IPS-20b (cell line): ENCODE measurements at regions not wholly inside any gene's neighbourhood (a gene's known extent, or its start where the extent isn't known, plus 50 kb on each side); places are given as distances from the start of the nearest gene placed in this dataset.

Experiments used
- H3K27ac ChIP-seq: one replicate; pipeline ENCODE4 v1.5.1; 2013; ENCODE audit warnings: low read length
- H3K27me3 ChIP-seq: 2 replicates; pipeline ENCODE4 v1.6.1; 2013; ENCODE audit warnings: mild to moderate bottlenecking, low read length, inconsistent platforms; ENCODE audit not compliant: insufficient read depth
- H3K36me3 ChIP-seq: 2 replicates; pipeline ENCODE4 v1.6.1; 2013; ENCODE audit warnings: low read depth, mild to moderate bottlenecking, inconsistent platforms, low read length, moderate library complexity; ENCODE audit not compliant: insufficient read depth
- H3K4me1 ChIP-seq: 2 replicates; pipeline ENCODE4 v1.6.1; 2013; ENCODE audit warnings: mild to moderate bottlenecking, control low read depth, inconsistent platforms, low read length, moderate library complexity; ENCODE audit not compliant: insufficient read depth
- H3K4me3 ChIP-seq: 2 replicates; pipeline ENCODE4 v1.5.1; 2013; ENCODE audit warnings: mild to moderate bottlenecking, low read length, inconsistent platforms
- H3K9ac ChIP-seq: 2 replicates; pipeline ENCODE4 v1.6.1; 2013; ENCODE audit warnings: low read depth, mild to moderate bottlenecking, inconsistent platforms, low read length, moderate library complexity
- H3K9me3 ChIP-seq: 2 replicates; pipeline ENCODE4 v1.6.1; 2013; ENCODE audit warnings: mild to moderate bottlenecking, low read depth, low read length, inconsistent platforms; ENCODE audit not compliant: insufficient read depth

GRCh38 chr20:17816804-17817587 is 117.2 kb downstream of the BANF2 start:
- Histone ChIP-seq H3K4me3 (no peak overlapping the region), H3K27me3 (no peaks in the 10 kb centered on the region), H3K36me3 (no peaks in the 10 kb centered on the region), H3K4me1 (no peaks in the 10 kb centered on the region), H3K9ac (no peak overlapping the region), H3K9me3 (no peaks in the 10 kb centered on the region), H3K27ac (no peak overlapping the region)

GRCh38 chr20:17811628-17811965 is 111.8 kb downstream of the BANF2 start:
- Histone ChIP-seq H3K36me3 (no peaks in the 10 kb centered on the region), H3K9me3 (no peaks in the 10 kb centered on the region), H3K27me3 (no peaks in the 10 kb centered on the region), H3K4me3 (no peak overlapping the region), H3K27ac (no peak overlapping the region), H3K9ac (no peak overlapping the region), H3K4me1 (no peaks in the 10 kb centered on the region; the same call in 1 of the 2 replicates)

DNA sequence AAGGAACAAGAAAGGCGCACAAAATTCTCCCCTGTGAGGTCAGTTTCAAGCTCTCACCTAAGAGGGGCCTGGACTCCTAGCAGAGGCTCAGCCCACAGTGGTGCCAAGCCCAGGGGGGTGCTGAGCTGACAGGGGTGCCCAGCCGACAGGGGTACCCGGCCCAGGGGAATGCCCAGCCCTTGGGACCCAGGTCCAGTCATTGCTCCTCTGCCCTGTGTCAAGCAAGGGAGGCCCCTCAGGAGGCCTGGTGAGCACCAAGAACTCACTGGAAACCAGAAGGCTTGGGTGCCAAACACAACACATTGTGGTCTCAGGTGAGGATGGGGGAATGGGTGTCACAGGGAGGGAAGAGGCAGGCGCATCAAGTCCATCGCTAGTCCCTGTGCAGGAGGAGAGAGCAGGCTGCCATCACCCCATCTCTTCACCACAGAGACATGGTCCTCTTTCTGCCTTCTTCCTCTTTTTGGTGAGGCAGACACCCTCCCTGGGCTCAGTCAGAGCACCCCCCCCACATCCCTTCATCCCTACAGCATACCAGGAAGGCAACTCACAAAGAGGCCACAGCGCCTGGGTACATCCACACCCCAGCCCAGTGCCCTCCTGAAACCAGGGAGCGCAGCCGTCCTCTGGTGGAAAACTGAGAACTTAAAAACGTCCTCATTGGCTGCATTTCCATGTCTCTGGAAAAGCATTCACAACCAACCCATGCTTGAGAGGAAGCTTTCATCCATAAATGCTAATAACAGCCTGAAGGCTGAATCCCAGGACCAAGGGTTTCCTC is 111.3 kb downstream of the BANF2 start:
- Histone ChIP-seq H3K27ac (no peak overlapping the region), H3K9me3 (no peaks in the 10 kb centered on the region), H3K27me3 (no peaks in the 10 kb centered on the region), H3K36me3 (no peaks in the 10 kb centered on the region), H3K4me1 (no peaks in the 10 kb centered on the region; the same call in 1 of the 2 replicates), H3K4me3 (no peak overlapping the region), H3K9ac (no peak overlapping the region)

GRCh38 chr20:17810062-17810631 is 110.4 kb downstream of the BANF2 start:
- no peaks in the 10 kb centered on the region; the same call in 1 of the 2 replicates for H3K4me1 ChIP-seq
- H3K27me3 ChIP-seq, result no peaks in the 10 kb centered on the region
- H3K9ac ChIP-seq, result no peak overlapping the region
- no peaks in the 10 kb centered on the region for H3K36me3 ChIP-seq
- H3K4me3 ChIP-seq, result no peak overlapping the region
- H3K9me3 ChIP-seq, result no peaks in the 10 kb centered on the region
- H3K27ac ChIP-seq, result no peak overlapping the region

- H3K9me3 ChIP-seq, result no peaks in the 10 kb centered on the region
- no peak overlapping the region for H3K27ac ChIP-seq
Observed at GRCh38 chr20:17809362-17810061, 109.7 kb downstream of the BANF2 start.

GRCh38 chr20:17808782-17809181 is 109.0 kb downstream of the BANF2 start:
- Histone ChIP-seq H3K4me3 (no peak overlapping the region), H3K27ac (no peak overlapping the region), H3K9ac (no peak overlapping the region), H3K36me3 (no peaks in the 10 kb centered on the region), H3K4me1 (no peaks in the 10 kb centered on the region; the same call in 1 of the 2 replicates), H3K27me3 (no peaks in the 10 kb centered on the region), H3K9me3 (no peaks in the 10 kb centered on the region)

More at GRCh38 chr20:17809362-17810061, 109.7 kb downstream of the BANF2 start:
- H3K9ac ChIP-seq, result no peak overlapping the region
- no peak overlapping the region for H3K4me3 ChIP-seq
- H3K36me3 ChIP-seq, result no peaks in the 10 kb centered on the region
- H3K4me1 ChIP-seq, result no peaks in the 10 kb centered on the region; the same call in 1 of the 2 replicates
- no peaks in the 10 kb centered on the region for H3K27me3 ChIP-seq

DNA sequence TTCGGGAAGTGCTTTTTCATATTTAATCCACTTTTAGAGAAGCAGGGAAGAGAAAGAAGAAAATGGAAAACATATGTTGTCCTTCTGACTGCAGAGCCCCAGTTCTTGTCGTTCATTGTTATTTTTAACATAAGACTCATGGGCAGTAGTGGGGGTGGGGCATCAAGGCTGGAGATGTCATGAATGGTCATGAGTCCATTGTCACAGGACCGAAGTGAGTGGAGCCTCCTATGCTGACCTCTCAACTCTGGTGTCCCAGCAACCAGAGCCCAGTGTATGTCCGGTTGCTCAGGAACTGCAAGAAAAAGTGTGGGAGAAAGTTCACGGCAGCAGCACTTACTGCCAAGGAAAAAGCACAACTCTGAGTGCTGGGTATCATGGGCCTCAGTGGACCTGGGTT is 108.6 kb downstream of the BANF2 start:
- no peaks in the 10 kb centered on the region; the same call in 1 of the 2 replicates for H3K4me1 ChIP-seq
- no peak overlapping the region for H3K9ac ChIP-seq
- no peak overlapping the region for H3K4me3 ChIP-seq
- no peaks in the 10 kb centered on the region for H3K27me3 ChIP-seq
- H3K27ac ChIP-seq, result no peak overlapping the region
- H3K36me3 ChIP-seq, result no peaks in the 10 kb centered on the region
- H3K9me3 ChIP-seq, result no peaks in the 10 kb centered on the region

DNA sequence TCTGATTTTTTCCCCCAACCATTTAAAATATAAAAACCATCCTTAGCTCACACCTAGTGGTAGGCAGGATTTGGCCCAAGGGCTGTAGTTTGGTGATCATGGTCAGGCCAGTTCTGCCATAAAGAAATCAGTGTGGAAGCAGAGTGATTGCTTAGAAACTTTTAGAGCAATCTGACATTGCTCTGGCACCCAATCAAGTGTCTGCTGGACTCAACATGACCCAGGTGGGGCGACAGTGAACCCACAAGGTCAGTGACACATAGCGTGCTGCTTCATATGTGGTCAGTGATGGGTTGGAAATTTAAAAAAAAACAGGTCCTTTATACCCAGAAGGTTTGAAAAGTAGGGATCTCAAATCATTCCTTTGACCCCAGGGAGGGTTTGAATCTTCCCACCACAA is 107.9 kb downstream of the BANF2 start:
- Histone ChIP-seq H3K36me3 (no peaks in the 10 kb centered on the region), H3K27me3 (no peaks in the 10 kb centered on the region), H3K27ac (no peak overlapping the region), H3K9me3 (no peaks in the 10 kb centered on the region; the same call in 1 of the 2 replicates), H3K4me1 (no peaks in the 10 kb centered on the region; the same call in 1 of the 2 replicates), H3K9ac (no peak overlapping the region), H3K4me3 (no peak overlapping the region)

DNA sequence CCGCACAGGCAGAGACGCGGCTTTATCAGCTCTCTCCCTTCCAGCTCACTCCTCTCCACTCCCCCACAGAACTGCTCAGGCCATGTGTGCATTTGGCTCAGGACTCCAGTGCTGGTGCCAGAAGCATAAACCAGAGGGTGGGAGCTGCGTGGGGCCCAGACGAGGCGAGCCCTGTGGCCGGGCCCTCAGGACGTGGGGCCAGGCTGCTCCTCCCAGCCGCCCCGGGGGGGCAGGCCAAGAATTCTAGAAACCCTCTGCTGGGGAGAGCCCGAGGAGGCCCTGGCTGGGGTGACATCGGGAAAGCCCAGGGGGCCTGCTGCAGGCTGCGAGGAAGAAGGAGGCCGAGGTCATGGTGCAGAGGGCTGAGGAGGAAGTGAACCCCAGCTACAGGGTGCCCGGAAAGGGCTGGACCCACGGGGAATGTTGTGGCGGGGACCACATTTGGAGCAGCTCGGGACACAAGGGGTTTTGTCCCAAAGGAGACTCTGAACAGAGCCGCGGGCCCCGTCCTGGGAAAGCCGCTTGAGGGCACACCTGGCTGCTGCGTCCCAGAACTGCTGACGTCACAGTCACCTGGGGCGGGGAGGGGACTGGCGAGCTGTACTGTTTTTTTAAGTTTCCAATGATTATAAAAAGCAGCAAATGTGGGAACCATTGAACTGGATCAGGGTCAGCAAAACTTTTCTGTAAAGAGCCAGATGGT is 107.1 kb downstream of the BANF2 start:
- no peak overlapping the region for H3K4me3 ChIP-seq

DNA sequence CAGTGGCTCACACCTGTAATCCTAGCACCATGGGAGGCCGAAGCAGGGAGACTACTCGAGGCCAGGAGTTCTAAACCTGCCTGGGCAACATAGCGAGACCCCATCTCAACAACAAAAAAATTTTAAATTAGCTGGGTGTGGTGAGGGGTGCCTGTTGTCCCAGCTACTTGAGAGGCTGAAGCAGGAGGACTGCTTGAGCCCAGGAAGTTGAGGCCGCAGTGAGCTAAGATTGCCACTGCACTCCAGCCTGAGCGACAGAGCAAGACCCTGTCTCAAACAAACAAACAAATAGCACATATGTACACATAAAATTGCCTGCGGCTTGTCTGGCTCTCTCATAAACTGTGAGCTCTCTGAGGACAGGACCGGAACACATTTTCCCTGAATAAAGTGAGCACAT is 106.3 kb downstream of the BANF2 start:
- peaks cover 8% of the 10 kb centered on the region for H3K9me3 ChIP-seq
- no peak overlapping the region for H3K9ac ChIP-seq
- no peaks in the 10 kb centered on the region for H3K36me3 ChIP-seq
- H3K27me3 ChIP-seq, result no peaks in the 10 kb centered on the region
- no peak overlapping the region for H3K4me3 ChIP-seq
- no peak overlapping the region for H3K27ac ChIP-seq
- H3K4me1 ChIP-seq, result no peaks in the 10 kb centered on the region; the same call in 1 of the 2 replicates

More for the DNA sequence above, 107.1 kb downstream of the BANF2 start:
- no peaks in the 10 kb centered on the region for H3K27me3 ChIP-seq
- H3K27ac ChIP-seq, result no peak overlapping the region
- H3K9me3 ChIP-seq, result no peaks in the 10 kb centered on the region; the same call in 1 of the 2 replicates
- no peak overlapping the region for H3K9ac ChIP-seq
- no peaks in the 10 kb centered on the region for H3K36me3 ChIP-seq
- H3K4me1 ChIP-seq, result no peaks in the 10 kb centered on the region; the same call in 1 of the 2 replicates

- Histone ChIP-seq H3K27me3 (no peaks in the 10 kb centered on the region), H3K4me3 (no peak overlapping the region), H3K9ac (no peak overlapping the region), H3K4me1 (no peaks in the 10 kb centered on the region; the same call in 1 of the 2 replicates), H3K9me3 (peaks cover 8% of the 10 kb centered on the region), H3K27ac (no peak overlapping the region), H3K36me3 (no peaks in the 10 kb centered on the region)
Observed at GRCh38 chr20:17803765-17804164, 104.0 kb downstream of the BANF2 start.
